Common myeloid progenitor, CD34-positive (primary cell): ENCODE measurements at regions not wholly inside any gene's neighbourhood (a gene's known extent, or its start where the extent isn't known, plus 50 kb on each side); places are given as distances from the start of the nearest gene placed in this dataset.

ENCODE experiments used
- CTCF ChIA-PET: fragments of 350-600 bp; sonication (Branson Sonifier 250); formaldehyde crosslinking; loops from one replicate; lab custom pipeline; 2021; ENCODE audit warnings: antibody characterized with exemption; lab: Charles Lee
- POLR2A ChIA-PET: fragments of 350-600 bp; sonication (Branson Sonifier 250); formaldehyde crosslinking; loops from one replicate; lab custom pipeline; 2021; ENCODE audit warnings: antibody characterized with exemption; lab: Charles Lee
- DNase-seq, 3 donors: peaks; one replicate each; pipeline versions ENCODE4 v3.0.0 to v3.0.0-alpha.2; 2013
- H3K27ac ChIP-seq, 2 experiments: 1 replicate in 1 of 2; 2 replicates in 1 of 2; pipeline ENCODE4 v1.7.0; 2013; ENCODE audit warnings: inconsistent platforms in 2 of 2, low read length in 2 of 2, mild to moderate bottlenecking in 2 of 2, low read depth in 1 of 2, moderate library complexity in 1 of 2; ENCODE audit not compliant: severe bottlenecking in 2 of 2, insufficient read depth in 1 of 2, poor library complexity in 1 of 2
- H3K27me3 ChIP-seq, 5 experiments: replicated peaks in 2 of 5; 1 replicate in 3 of 5; 2 replicates in 2 of 5; pipeline versions ENCODE4 v1.6.1 to v1.7.0; 2013; ENCODE audit warnings: low read length in 4 of 5, mild to moderate bottlenecking in 2 of 5, moderate library complexity in 2 of 5, inconsistent platforms in 1 of 5; ENCODE audit not compliant: insufficient read depth in 5 of 5, control insufficient read depth in 4 of 5
- H3K36me3 ChIP-seq, 4 experiments: 1 replicate in 2 of 4; 2 replicates in 2 of 4; pipeline versions ENCODE4 v1.6.1 to v1.7.0; 2013; ENCODE audit warnings: low read length in 3 of 4, control low read depth in 1 of 4, mild to moderate bottlenecking in 1 of 4; ENCODE audit not compliant: control insufficient read depth in 4 of 4, insufficient read depth in 4 of 4
- H3K4me1 ChIP-seq, 4 experiments: 1 replicate in 3 of 4; 2 replicates in 1 of 4; pipeline versions ENCODE4 v1.6.1 to v1.7.1; 2013; ENCODE audit warnings: low read length in 3 of 4, mild to moderate bottlenecking in 3 of 4, control low read depth in 1 of 4, inconsistent platforms in 1 of 4, moderate library complexity in 1 of 4; ENCODE audit not compliant: control insufficient read depth in 4 of 4, insufficient read depth in 4 of 4; ENCODE audit errors: control extremely low read depth in 1 of 4
- H3K4me3 ChIP-seq, 7 experiments: 1 replicate in 4 of 7; 2 replicates in 3 of 7; pipeline versions ENCODE4 v1.5.1 to v1.7.0; 2013; ENCODE audit warnings: mild to moderate bottlenecking in 7 of 7, low read length in 6 of 7, moderate library complexity in 6 of 7, inconsistent platforms in 2 of 7, low read depth in 2 of 7, control low read depth in 1 of 7; ENCODE audit not compliant: insufficient read depth in 4 of 7, control insufficient read depth in 1 of 7; ENCODE audit errors: extremely low read depth in 1 of 7
- H3K9me3 ChIP-seq, 5 experiments: 1 replicate in 4 of 5; 2 replicates in 1 of 5; pipeline versions ENCODE4 v1.6.1 to v1.7.1; 2013; ENCODE audit warnings: low read length in 4 of 5, mild to moderate bottlenecking in 2 of 5, inconsistent platforms in 1 of 5, low read depth in 1 of 5, moderate library complexity in 1 of 5; ENCODE audit not compliant: control insufficient read depth in 4 of 5, insufficient read depth in 2 of 5; ENCODE audit errors: control extremely low read depth in 1 of 5
- WGBS: methylation state at CpG from one replicate; pipeline ENCODE4 v1.1.5; 2013; ENCODE audit not compliant: insufficient coverage; 5-methylcytosine and 5-hydroxymethylcytosine counted together

GRCh38 chr5:15431923-15432322, 68.1 kb upstream of the FBXL7 start:
- no peak for DNase-seq
- ChIA-PET CTCF (no interaction called here), POLR2A (no interaction called here)
- Histone ChIP-seq H3K36me3 (no peaks in the 10 kb centered on the region), H3K4me1 (no peaks in the 10 kb centered on the region), H3K9me3 (peaks cover 0 to 2% (median 0%) of the 10 kb centered on the region in 5 experiments), H3K27me3 (no peaks in the 10 kb centered on the region), H3K27ac (no peak overlapping the region), H3K4me3 (no peak overlapping the region)
- WGBS = 0% methylated on average over 2 of the region's 3 CpGs

GRCh38 chr5:15425766-15426165, 74.2 kb upstream of the FBXL7 start:
- Histone ChIP-seq H3K9me3 (peaks cover 0 to 2% (median 0%) of the 10 kb centered on the region in 5 experiments), H3K36me3 (no peaks in the 10 kb centered on the region), H3K4me1 (no peaks in the 10 kb centered on the region), H3K4me3 (no peak overlapping the region), H3K27me3 (no peaks in the 10 kb centered on the region), H3K27ac (no peak overlapping the region)
- no peak for DNase-seq
- POLR2A ChIA-PET = no interaction called here
- CTCF ChIA-PET = no interaction called here
- WGBS = 73% methylated on average over 2 of the region's 6 CpGs

GRCh38 chr5:15424769-15425168, 75.2 kb upstream of the FBXL7 start:
- CTCF ChIA-PET = no interaction called here

GRCh38 chr5:15421921-15422412, 78.0 kb upstream of the FBXL7 start:
- 83% methylated on average over 3 of the region's 4 CpGs for whole genome bisulfite sequencing
- Histone ChIP-seq H3K27ac (no peak overlapping the region), H3K36me3 (no peaks in the 10 kb centered on the region), H3K4me3 (no peak overlapping the region), H3K9me3 (no peaks in the 10 kb centered on the region), H3K4me1 (no peaks in the 10 kb centered on the region), H3K27me3 (no peaks in the 10 kb centered on the region)
- ChIA-PET CTCF (no interaction called here), POLR2A (no interaction called here)
- DNase-seq = no peak

More at GRCh38 chr5:15424769-15425168, 75.2 kb upstream of the FBXL7 start:
- no peak overlapping the region for H3K27ac ChIP-seq
- no peaks in the 10 kb centered on the region for H3K4me1 ChIP-seq
- no peak overlapping the region for H3K4me3 ChIP-seq
- POLR2A ChIA-PET = no interaction called here
- no peak for DNase-seq
- H3K27me3 ChIP-seq = no peaks in the 10 kb centered on the region
- H3K9me3 ChIP-seq = no peaks in the 10 kb centered on the region
- WGBS = no CpG with 5 or more reads among the region's 3 CpGs
- no peaks in the 10 kb centered on the region for H3K36me3 ChIP-seq

GRCh38 chr5:15421381-15421780, 78.6 kb upstream of the FBXL7 start:
- H3K9me3 ChIP-seq = no peaks in the 10 kb centered on the region
- no peak for DNase-seq
- ChIA-PET CTCF (no interaction called here), POLR2A (no interaction called here)
- H3K27me3 ChIP-seq = no peaks in the 10 kb centered on the region
- no peaks in the 10 kb centered on the region for H3K4me1 ChIP-seq
- no peaks in the 10 kb centered on the region for H3K36me3 ChIP-seq
- H3K4me3 ChIP-seq = no peak overlapping the region
- H3K27ac ChIP-seq = no peak overlapping the region
- no CpG with 5 or more reads among the region's 3 CpGs for WGBS

- Histone ChIP-seq H3K9me3 (no peaks in the 10 kb centered on the region), H3K27ac (no peak overlapping the region), H3K4me1 (no peaks in the 10 kb centered on the region), H3K36me3 (no peaks in the 10 kb centered on the region), H3K4me3 (no peak overlapping the region), H3K27me3 (no peaks in the 10 kb centered on the region)
- no peak for DNase-seq
- ChIA-PET POLR2A (no interaction called here), CTCF (no interaction called here)
- WGBS = 93% methylated on average over 5 of the region's 5 CpGs
These were observed 79.8 kb upstream of the FBXL7 start for GRCh38 chr5:15420201-15420600.

GRCh38 chr5:15417156-15417555, 82.8 kb upstream of the FBXL7 start:
- H3K9me3 ChIP-seq = peaks cover 0 to 2% (median 0%) of the 10 kb centered on the region in 5 experiments
- WGBS = 100% methylated on average over 1 of the region's 3 CpGs
- no peak for DNase-seq
- no peaks in the 10 kb centered on the region for H3K4me1 ChIP-seq
- ChIA-PET POLR2A (no interaction called here), CTCF (interaction anchor here (1.2 kb wide), 1 partner anchor 10 kb away, joined by 3 read pairs; no protein-coding TSS in a partner anchor)
- H3K36me3 ChIP-seq = no peaks in the 10 kb centered on the region
- no peak overlapping the region for H3K4me3 ChIP-seq
- no peak overlapping the region for H3K27ac ChIP-seq
- H3K27me3 ChIP-seq = no peaks in the 10 kb centered on the region
